HG02973 (cell line): ENCODE measurements at regions not wholly inside any gene's neighbourhood (a gene's known extent, or its start where the extent isn't known, plus 50 kb on each side); places are given as distances from the start of the nearest gene placed in this dataset.

Experiments used
- ATAC-seq: cut with Tn5 transposase; IDR thresholded peaks from one replicate; pipeline ENCODE4 v1.9.1; 2021; ENCODE audit warnings: moderate library complexity; ENCODE audit not compliant: unreplicated experiment

- ATAC-seq, result no peak
Measured at GRCh38 chr5:8606231-8606630, 737.3 kb downstream of the MTRR start.

DNA sequence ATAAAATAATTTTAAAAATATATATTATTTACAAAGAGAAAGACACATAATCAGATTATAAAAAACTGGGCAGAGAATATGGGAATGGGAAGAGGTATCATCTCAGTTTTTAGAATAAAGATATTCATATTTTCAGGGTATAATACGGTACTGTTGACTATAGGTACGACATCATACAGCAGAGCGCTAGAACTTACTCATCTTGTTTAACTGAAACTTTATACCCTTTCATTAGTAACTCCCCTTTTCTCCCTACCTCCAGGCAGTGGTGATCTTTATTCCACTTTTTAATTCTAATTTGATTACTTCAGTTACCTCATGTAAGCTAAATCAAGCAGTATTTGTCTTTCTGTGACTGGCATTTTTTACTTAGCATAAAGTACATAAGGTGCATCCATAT, 742.1 kb downstream of the MTRR start:
- ATAC-seq, result no peak

GRCh38 chr5:8613078-8613685, 744.2 kb downstream of the MTRR start:
- ATAC-seq, result no peak

DNA sequence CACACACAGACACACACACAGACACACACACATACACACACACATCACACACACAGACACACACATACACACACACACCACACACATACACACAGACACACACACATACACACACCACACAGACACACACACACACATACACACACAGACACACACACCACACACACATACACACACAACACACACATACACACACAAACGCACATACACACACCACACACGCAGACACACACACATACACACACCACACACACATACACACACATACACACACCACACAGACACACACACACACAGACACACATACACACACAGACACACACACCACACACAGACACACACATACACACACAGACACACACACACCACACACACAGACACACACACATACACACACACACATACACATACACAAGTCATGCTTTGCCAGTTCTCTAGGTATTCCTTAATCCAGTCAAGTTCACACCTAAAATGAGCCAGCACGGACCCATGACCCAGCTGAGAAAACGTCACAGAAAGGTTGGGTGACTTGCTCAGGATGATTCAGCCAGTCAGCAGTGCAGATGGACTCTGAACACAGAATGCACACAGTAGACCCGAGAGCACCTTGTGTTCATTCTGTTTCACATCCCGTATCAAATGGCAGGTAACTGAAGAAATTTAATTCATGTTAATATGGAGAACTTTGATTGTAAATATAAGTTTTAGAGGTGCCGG, 746.4 kb downstream of the MTRR start:
- ATAC-seq, result no peak

GRCh38 chr5:8628521-8628920, 759.6 kb downstream of the MTRR start:
- ATAC-seq, result no peak

- ATAC-seq, result no peak
Measured at GRCh38 chr5:8633259-8633658, 764.3 kb downstream of the MTRR start.

GRCh38 chr5:8633696-8634095, 764.7 kb downstream of the MTRR start:
- no peak for ATAC-seq

GRCh38 chr5:8634219-8634618, 765.3 kb downstream of the MTRR start:
- no peak for ATAC-seq

GRCh38 chr5:8641786-8642505, 773.0 kb downstream of the MTRR start:
- no peak for ATAC-seq

DNA sequence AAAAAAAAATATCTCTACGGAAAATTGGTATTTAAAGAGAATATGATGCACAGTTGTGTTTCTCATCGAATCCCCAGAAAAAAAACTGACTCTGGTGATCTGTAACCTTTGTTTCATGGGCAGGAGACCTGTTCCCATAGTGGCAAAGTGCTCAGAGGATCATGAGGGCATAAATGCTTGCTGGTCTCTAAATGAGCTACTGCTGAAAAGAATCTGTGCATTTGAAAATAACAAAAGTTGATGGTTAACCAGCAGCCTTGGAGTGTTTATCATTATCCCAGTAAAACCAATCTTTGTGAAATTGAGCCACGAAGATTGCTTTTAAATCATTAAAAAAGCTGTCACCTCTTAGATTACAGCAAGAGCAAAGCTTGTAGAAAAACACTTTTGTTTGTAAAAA, 775.4 kb downstream of the MTRR start:
- no peak for ATAC-seq

- ATAC-seq, result no peak
Measured at GRCh38 chr5:8647111-8647510, 778.2 kb downstream of the MTRR start.

DNA sequence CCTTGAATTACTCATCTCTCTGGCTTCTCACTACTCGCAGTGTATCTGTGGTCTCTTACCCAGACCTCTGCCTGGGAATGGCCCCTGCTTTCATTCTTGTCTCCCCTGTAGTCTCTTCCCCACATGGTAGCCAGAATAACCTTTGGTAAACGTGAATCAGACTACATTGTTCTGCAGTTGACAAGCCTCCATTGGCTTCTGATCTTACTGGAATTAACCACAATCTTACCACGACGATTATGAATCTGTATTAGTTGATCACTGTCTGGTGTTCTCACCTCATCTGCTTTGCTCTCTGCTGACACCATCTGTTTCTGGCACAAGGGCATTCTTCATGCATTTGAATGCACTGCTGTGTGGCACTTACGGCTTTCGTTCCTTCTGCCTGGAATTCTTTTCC, 781.2 kb downstream of the MTRR start:
- ATAC-seq, result no peak

- ATAC-seq, result no peak
Measured at GRCh38 chr5:8660133-8660893, 791.4 kb downstream of the MTRR start.

DNA sequence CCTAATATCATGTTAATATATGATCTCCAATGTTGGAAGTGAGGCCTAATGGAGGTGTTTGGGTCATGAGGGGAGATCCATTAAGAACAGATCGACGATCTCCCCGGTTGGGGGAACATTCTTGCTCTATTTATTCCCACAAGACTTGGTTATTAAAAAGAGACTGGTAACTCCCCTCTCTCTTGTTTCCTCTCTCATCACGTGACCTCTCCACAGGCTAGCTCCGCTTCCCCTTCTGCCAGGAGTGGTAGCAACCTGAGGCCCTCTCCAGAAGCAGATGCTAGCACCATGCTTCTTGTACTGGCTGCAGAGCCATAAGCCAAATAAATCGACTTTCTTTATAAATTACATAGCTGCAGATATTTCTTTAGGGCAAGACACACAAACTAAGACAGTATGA, 794.4 kb downstream of the MTRR start:
- no peak for ATAC-seq

- no peak for ATAC-seq
Measured at GRCh38 chr5:8675182-8675581, 806.2 kb downstream of the MTRR start.

GRCh38 chr5:8676695-8677094, 807.7 kb downstream of the MTRR start:
- no peak for ATAC-seq

- ATAC-seq, result no peak
Measured at GRCh38 chr5:8682381-8682780, 813.4 kb downstream of the MTRR start.

DNA sequence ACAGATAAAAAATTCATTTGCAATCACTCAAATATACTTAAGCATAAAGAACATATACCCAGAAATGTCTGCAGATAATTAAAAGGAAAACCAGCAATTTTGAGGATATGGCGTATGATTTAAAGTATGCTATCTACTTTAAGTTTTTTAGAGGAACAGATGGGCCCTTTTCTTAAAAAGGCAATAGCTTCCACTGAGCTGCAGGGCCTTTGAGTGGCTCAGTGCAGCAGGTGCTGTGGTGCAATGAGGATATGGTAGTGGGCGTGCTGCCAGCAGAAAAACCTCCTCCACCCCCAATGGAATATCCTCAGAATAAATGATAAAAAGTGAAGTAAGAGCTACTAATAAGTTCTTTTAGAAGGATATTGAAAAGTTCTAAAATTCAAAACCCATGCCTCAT, 814.5 kb downstream of the MTRR start:
- no peak for ATAC-seq

DNA sequence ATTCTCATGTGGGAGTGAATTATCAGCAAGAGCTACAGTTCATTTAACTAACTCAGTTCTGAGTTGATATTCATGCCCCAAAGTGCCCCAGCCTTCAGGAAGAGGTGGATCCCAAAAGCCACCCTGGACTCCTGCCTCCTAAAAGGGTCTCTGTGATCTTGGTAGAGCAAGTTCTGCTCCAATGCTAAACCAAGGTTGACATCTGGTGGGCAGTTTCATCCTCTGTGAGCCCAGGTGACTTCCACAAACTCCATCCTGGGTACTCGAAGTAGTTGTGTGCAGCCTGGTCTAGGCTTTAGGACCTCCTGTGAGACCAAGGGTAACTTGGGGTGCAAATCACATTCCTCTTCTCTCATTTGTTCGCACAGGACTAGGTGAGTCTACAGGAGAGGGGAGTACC, 816.8 kb downstream of the MTRR start:
- ATAC-seq, result no peak

- ATAC-seq, result no peak
Measured at GRCh38 chr5:8686707-8687106, 817.8 kb downstream of the MTRR start.

DNA sequence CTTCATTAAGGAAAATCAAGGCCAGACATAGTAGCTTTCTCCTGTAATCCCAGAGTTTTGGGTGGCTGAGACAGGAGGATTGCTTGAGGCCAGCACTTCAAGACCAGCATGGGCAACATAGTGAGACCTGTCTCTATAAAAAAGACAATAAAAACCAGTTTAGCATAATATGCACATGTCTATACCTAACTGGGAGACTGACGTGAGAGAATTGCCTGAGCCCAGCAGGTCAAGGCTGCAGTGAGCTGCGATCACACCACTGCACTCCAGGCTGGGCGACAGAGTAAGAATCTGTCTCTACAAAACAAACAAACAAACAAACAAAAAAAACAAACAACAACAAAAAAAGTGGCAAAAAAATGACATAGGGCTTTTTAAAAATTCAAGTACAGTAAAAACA, 820.8 kb downstream of the MTRR start:
- no peak for ATAC-seq

DNA sequence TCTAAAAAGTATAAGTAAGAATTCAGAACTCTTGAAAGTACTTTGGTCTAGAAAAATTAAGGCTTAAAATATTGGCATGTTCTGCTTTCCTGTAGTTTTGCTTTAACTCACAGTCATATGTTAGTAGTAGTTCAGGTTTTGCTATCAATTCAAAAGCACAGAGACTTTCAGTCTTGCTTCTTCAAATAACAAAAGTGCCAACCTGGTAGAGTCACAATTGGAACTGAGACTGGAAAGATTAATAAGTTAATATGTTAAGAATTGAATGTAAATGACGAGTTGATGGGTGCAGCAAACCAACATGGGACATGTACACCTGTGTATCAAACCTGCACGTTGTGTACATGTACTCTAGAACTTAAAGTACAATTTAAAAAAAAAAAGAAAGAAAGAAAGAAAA, 822.3 kb downstream of the MTRR start:
- ATAC-seq, result no peak
